ENCODE measurements at regions not wholly inside any gene's neighbourhood (a gene's known extent, or its start where the extent isn't known, plus 50 kb on each side); places are given as distances from the start of the nearest gene placed in this dataset.

DNA sequence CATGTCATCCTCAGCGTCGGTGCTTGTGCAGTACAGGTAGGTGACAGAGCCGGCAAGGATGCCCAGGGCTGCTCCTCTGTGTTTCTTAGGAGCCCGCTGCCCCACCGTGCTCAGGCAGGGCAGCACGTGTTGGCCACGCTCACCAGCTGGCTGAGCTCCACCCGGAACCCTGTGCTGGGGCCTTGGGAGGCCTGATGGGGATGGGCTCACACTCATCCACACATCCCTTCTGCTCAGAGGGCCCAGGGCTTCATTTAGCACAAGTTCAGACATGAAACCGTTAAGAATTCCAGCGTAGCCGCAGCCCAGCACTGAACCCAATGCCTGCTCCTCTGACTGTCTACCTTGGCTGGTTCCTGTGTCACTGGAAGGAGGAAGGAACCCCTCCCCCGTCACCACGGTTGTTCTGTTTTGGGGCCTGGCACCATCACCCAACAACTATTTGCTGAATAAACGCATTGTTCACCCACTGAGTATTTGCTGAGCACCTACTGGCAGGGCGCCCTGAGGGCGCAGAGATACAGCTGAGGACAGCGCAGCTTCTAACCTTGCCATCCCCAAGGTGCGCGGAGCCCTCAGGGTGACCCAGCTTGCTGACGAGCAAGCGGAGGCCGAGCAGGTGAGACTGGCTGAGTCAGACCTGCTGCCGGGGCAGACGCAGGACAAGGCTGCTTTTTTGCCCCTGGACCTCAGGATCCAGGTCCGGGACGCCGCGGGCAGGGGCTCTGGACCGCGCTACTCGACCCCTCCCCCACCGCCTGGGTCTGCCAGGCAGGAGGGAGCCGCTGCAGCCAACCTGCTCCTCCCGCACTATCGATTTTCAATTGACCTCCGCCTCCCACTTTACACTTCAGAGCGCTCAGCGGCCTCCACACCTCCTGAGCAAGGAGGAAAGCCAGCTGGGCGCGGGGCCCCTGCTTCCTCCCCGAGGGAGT, 50.6 kb upstream of the RET start (continued):
- no peak for TF ChIP-seq MAZ (IDR thresholded peaks at IDR 0.05; ENCODE audit: borderline replicate concordance, low read depth, low read length)

Small RNA genes in the stretch of these regions (microRNA-seq; reads per million reads assigned to microRNA genes)
- gene MIR5100 (ENCODE audit: insufficient read depth in 1 of 2, insufficient read length in 1 of 2, unreplicated experiment in 1 of 2) = 1.8 to 11.4 reads per million in 2 experiments

Small RNA genes in the stretch of these regions (small RNA-seq; reads per million reads assigned to genes)
- 0.04 to 140 (median 25.3) reads per million in 5 experiments for gene MIR5100

Measured in IMR-90 (cell line).